Activated T-helper 17 cell treated with anti-CD3 and anti-CD28 coated beads, Interleukin-2, amount 50 U/mL, for 72 hours (primary cell): ENCODE measurements at regions not wholly inside any gene's neighbourhood (a gene's known extent, or its start where the extent isn't known, plus 50 kb on each side); places are given as distances from the start of the nearest gene placed in this dataset.

ENCODE experiments used
- ATAC-seq: fragments of 150-1000 bp; cut with Tn5 transposase; replicated peaks from 2 replicates; pipeline ENCODE4 v1.10.0; 2021; ENCODE audit warnings: mild to moderate bottlenecking, moderate library complexity
- H3K27ac Mint-ChIP-seq: one replicate; pipeline ENCODE4 v1.8.0; 2022; ENCODE audit warnings: mixed read lengths
- H3K27me3 Mint-ChIP-seq: one replicate; pipeline ENCODE4 v1.8.0; 2022; ENCODE audit warnings: mixed read lengths
- H3K36me3 Mint-ChIP-seq: one replicate; pipeline ENCODE4 v1.8.0; 2022; ENCODE audit warnings: low read depth, mild to moderate bottlenecking, mixed read lengths
- H3K4me1 Mint-ChIP-seq: one replicate; pipeline ENCODE4 v1.8.0; 2022; ENCODE audit warnings: mixed read lengths
- H3K4me3 Mint-ChIP-seq: one replicate; pipeline ENCODE4 v1.8.0; 2022; ENCODE audit warnings: mild to moderate bottlenecking, mixed read lengths
- H3K9me3 Mint-ChIP-seq: one replicate; pipeline ENCODE4 v1.8.0; 2022; ENCODE audit warnings: mixed read lengths

GRCh38 chr22:47276450-47276820 lies 514.0 kb downstream of the TBC1D22A start:
- Mint-ChIP-seq H3K36me3 (no peaks in the 10 kb centered on the region), H3K27ac (no peak overlapping the region), H3K9me3 (no peaks in the 10 kb centered on the region), H3K4me3 (no peak overlapping the region), H3K4me1 (no peaks in the 10 kb centered on the region), H3K27me3 (peaks cover 16% of the 10 kb centered on the region)
- no peak for ATAC-seq

DNA sequence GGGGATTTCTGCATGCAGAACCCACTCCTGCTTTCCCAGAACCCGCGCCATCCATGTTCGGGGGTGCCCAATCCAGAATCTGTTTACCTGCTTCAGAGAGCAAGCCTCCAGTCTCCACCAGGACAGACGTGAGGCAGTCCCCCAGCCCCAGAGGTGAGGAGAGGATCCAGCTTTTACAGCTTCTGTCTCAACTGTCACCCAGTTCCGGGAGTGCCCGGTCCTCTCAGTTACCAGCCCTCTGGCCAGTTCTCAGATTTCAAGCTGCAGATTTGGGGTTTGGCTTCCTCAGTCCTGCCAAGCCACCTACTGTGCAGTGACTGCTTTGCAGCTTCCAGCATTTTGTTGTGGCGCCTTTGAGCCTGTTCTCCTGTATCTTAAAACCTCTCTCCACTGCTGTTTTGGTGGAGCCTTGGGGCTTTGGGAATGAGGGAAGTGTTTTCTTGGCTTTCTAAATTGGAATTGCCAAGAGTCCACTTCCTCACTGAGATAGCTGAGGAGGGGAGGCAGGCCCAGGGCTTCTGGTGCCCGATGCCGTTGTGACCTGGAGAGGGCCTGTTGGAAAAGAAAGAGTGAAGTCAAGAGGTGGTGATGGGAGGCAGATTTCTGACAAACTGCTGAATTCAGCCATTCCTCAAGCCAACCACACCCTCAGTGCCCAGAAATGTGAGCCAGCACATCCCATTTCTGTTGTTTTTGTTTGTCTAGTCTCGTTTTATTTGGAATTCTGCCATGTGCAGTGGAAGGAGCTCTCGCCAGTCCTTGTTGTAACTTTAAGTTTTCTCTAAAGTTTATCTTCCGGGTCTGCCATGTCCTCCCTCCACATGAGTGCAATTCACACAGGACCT lies 513.4 kb downstream of the TBC1D22A start:
- H3K27me3 Mint-ChIP-seq: peaks cover 16% of the 10 kb centered on the region
- no peak for ATAC-seq
- no peaks in the 10 kb centered on the region for H3K4me1 Mint-ChIP-seq
- H3K4me3 Mint-ChIP-seq: no peak overlapping the region
- no peaks in the 10 kb centered on the region for H3K9me3 Mint-ChIP-seq
- no peak overlapping the region for H3K27ac Mint-ChIP-seq
- H3K36me3 Mint-ChIP-seq: no peaks in the 10 kb centered on the region

DNA sequence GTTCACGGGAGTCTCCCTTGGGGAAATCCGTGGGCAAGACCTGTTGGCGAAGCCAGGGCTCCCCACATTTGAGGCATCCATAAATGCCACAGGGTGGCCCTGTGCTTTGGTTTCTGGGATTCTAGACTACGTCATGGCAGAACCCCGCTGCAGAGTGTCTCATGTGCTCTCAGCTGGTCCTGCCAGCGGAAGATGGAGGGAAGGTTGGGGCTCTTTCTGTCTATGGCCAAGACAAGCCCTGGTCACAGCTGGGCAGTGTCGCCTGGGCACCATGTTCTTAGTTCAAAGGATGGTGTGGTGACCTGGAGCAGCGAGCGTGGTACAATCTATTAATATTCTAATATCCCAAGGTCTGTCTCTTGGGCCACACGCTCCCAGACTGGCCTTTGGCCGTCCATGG lies 511.7 kb downstream of the TBC1D22A start:
- Mint-ChIP-seq H3K4me1 (no peaks in the 10 kb centered on the region), H3K9me3 (no peaks in the 10 kb centered on the region), H3K27ac (no peak overlapping the region), H3K27me3 (peaks cover 16% of the 10 kb centered on the region), H3K4me3 (no peak overlapping the region), H3K36me3 (no peaks in the 10 kb centered on the region)
- no peak for ATAC-seq

DNA sequence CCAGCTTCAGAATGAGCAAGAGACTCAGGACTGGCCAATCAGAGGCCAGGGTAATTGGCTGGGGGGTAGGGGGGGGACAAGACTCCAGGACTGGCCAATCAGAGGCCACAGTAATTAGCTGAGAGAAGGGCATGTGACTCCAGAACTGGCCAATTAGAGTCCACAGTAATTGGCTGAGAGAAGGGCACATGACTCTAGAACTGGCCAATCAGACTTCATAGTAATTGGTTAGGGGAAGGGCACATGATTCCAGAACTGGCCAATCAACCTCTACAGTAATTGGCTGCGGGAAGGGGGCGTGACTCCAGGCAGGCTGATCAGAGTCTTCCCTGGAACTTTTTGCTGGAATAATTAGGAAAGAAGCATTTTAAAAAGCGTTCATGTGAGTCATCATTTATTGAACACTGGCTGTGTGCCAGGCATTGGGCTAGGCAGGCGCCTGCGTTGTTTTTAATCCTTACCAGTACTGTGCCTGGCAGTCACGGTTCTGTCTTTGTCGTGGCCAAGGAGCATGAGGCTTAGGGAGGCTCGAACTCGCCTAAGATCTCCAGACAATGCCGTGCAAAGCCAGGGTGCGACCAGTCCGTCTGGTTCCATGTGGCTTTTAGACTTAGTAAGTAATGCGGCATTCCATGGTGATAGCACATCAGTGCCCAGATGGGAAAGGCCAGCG lies 508.1 kb downstream of the TBC1D22A start:
- peaks cover 7% of the 10 kb centered on the region for H3K27me3 Mint-ChIP-seq
- no peak overlapping the region for H3K4me3 Mint-ChIP-seq
- no peaks in the 10 kb centered on the region for H3K4me1 Mint-ChIP-seq
- no peaks in the 10 kb centered on the region for H3K9me3 Mint-ChIP-seq
- H3K27ac Mint-ChIP-seq: no peak overlapping the region
- no peaks in the 10 kb centered on the region for H3K36me3 Mint-ChIP-seq
- ATAC-seq: no peak

DNA sequence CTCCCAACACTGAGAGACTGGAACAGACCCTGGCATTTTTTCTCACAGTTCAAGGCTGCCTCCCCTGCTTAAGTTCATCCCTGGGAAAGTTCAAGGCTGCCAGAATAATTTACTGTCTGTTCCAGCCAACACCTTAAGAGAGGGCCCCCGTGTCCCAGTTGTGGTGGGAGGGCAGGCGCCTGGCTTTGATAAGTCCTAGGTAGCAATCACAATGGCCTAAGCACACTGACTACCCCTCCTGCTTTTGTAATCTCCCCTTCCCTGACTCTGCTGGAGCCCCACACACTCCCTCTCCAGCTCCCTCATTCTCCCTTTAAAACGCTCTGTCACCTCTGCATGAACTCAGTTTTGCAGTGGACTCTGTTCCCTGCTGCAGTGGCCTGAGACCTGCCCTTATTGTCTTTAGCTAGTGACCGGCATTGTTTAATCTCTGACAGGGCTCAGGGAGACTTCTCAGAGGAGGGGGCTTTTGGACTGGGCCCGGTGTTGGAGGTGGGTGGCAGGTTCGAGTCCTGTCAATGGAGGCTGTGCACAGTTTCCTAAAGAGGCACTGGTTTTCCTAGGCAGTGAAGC lies 507.2 kb downstream of the TBC1D22A start:
- Mint-ChIP-seq H3K27ac (no peak overlapping the region), H3K36me3 (no peaks in the 10 kb centered on the region), H3K4me1 (no peaks in the 10 kb centered on the region), H3K4me3 (no peak overlapping the region), H3K27me3 (peaks cover 5% of the 10 kb centered on the region), H3K9me3 (no peaks in the 10 kb centered on the region)
- no peak for ATAC-seq

GRCh38 chr22:47267513-47268282 lies 505.2 kb downstream of the TBC1D22A start:
- no peaks in the 10 kb centered on the region for H3K4me1 Mint-ChIP-seq
- no peak overlapping the region for H3K4me3 Mint-ChIP-seq
- no peak for ATAC-seq
- H3K36me3 Mint-ChIP-seq: no peaks in the 10 kb centered on the region
- H3K27me3 Mint-ChIP-seq: peaks cover 3% of the 10 kb centered on the region
- no peak overlapping the region for H3K27ac Mint-ChIP-seq
- H3K9me3 Mint-ChIP-seq: no peaks in the 10 kb centered on the region

DNA sequence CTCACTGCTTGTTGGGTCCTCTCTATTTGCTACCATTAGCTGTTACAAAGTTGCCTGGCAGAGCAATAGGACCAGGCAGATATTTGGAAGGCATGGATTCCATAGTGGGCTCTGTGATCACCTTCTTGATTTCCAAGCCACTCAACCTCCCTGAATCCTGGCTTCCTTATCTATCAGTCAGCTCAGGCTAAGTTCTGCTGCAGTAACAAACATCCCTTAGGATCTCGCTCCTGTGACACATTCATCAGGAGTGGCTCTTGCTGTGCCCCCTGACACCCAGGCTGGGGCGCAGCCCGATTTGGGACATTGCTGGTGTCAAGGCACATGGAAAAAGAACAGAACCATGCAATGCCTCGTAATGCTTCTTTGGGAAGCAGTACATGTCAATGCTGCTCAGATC lies 503.9 kb downstream of the TBC1D22A start:
- ATAC-seq: no peak
- H3K27me3 Mint-ChIP-seq: peaks cover 5% of the 10 kb centered on the region
- no peak overlapping the region for H3K27ac Mint-ChIP-seq
- no peak overlapping the region for H3K4me3 Mint-ChIP-seq
- H3K9me3 Mint-ChIP-seq: no peaks in the 10 kb centered on the region
- no peaks in the 10 kb centered on the region for H3K36me3 Mint-ChIP-seq
- H3K4me1 Mint-ChIP-seq: no peaks in the 10 kb centered on the region

GRCh38 chr22:47260551-47260950 lies 498.1 kb downstream of the TBC1D22A start:
- Mint-ChIP-seq H3K36me3 (no peaks in the 10 kb centered on the region), H3K27ac (no peak overlapping the region), H3K9me3 (no peaks in the 10 kb centered on the region), H3K4me3 (no peak overlapping the region), H3K4me1 (no peaks in the 10 kb centered on the region), H3K27me3 (peaks cover 28% of the 10 kb centered on the region)
- ATAC-seq: no peak

DNA sequence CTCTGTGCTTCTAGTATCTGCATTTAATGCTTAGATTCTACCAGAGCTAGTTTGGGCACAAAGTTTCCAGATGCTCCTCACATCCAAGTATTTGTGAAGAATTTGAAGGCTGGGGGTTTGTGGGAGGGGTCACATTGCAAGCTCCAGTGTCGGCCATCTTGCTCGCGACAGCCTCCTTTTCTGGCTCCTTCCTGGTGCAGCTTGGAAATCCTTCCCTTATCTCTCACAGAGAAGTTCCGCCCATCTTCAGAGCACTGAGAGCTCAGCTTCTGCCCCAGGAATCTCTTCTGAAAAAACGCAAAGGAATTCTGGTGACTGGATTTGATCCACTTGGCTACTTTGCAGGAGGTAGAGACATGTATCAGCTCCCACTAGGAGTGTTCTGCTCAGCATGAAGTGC lies 497.5 kb downstream of the TBC1D22A start:
- H3K9me3 Mint-ChIP-seq: no peaks in the 10 kb centered on the region
- no peak for ATAC-seq
- H3K4me1 Mint-ChIP-seq: no peaks in the 10 kb centered on the region
- H3K27me3 Mint-ChIP-seq: peaks cover 28% of the 10 kb centered on the region
- no peaks in the 10 kb centered on the region for H3K36me3 Mint-ChIP-seq
- no peak overlapping the region for H3K27ac Mint-ChIP-seq
- no peak overlapping the region for H3K4me3 Mint-ChIP-seq

DNA sequence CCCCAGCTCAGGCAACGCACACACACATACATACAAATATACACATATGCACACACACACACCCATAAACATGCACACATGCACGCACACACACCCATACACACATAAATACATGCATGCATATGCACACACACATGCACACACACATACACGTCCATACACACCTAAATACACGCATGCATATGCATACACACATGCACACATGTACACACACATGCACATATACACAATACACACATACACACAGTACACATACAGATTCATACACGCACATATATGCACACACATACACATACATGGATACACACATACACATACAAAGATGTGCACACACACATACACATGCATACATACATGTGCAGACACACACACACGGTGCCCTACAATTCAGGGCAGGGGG lies 496.6 kb downstream of the TBC1D22A start:
- no peak for ATAC-seq
- Mint-ChIP-seq H3K4me3 (no peak overlapping the region), H3K9me3 (no peaks in the 10 kb centered on the region), H3K27me3 (peaks cover 28% of the 10 kb centered on the region), H3K4me1 (no peaks in the 10 kb centered on the region), H3K36me3 (no peaks in the 10 kb centered on the region), H3K27ac (no peak overlapping the region)

DNA sequence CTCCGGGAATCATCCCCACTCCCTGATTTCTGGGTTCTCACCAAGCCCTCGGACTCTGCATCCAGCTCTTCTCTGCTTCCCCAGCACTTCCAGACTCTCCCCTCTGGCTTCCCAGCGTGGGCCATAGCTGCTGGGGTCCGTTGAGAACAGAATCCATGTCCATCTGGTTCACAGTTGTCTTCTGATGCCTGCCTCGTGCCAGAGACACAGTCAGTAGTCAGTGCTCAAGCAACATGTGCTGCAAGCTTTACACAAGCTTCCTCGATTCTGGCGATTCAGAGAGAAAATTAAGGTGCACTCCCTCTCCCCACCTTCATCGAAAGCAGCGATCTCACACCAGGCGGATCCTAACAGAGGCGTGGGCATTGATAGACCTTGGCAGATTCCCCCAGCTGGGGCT lies 495.5 kb downstream of the TBC1D22A start:
- Mint-ChIP-seq H3K9me3 (no peaks in the 10 kb centered on the region), H3K27me3 (peaks cover 28% of the 10 kb centered on the region), H3K4me3 (no peak overlapping the region), H3K27ac (no peak overlapping the region), H3K4me1 (no peaks in the 10 kb centered on the region), H3K36me3 (no peaks in the 10 kb centered on the region)
- ATAC-seq: no peak

DNA sequence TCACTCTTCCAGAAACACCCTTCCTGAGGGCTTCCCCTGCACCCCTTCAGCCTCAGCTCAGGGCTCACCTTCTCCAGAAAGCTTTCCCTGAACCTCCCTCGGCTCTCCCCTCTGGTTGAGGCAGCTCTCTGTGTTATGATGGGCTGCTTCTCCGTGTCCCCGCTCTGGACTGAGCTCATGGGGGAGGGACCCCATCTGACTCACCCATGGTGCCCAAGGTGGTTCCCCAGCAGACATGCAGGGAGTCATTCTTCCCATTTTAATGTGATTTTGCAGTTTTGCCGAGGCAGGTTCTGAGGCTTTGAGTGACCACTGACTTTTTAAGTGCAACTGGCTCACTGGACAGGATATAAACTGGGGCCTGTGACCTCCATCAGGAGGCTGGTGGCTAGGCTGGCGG lies 495.1 kb downstream of the TBC1D22A start:
- Mint-ChIP-seq H3K4me1 (no peaks in the 10 kb centered on the region), H3K27ac (no peak overlapping the region), H3K4me3 (no peak overlapping the region), H3K27me3 (peaks cover 28% of the 10 kb centered on the region), H3K9me3 (no peaks in the 10 kb centered on the region), H3K36me3 (no peaks in the 10 kb centered on the region)
- ATAC-seq: no peak

DNA sequence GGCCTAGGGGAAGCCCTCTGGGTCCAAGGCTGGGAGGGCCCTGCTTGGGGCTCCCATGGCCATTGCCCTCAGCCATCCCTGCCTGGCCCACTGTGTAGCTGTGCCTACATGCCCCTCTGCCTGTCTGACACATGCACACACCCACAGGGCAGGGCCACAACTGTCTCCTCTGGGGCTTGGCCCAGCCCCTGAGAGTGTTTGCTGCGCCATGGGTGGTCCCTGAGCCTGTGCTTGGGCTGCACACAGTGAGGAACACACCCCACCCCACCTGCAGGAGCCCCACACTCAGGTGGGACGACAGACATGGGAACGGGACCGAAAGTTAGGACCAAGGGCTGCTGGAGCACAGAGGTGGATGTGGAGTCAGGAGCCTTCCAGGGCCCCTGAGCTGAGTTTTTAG lies 489.5 kb downstream of the TBC1D22A start:
- Mint-ChIP-seq H3K4me1 (no peaks in the 10 kb centered on the region), H3K27me3 (peaks cover 28% of the 10 kb centered on the region), H3K9me3 (no peaks in the 10 kb centered on the region), H3K4me3 (no peak overlapping the region), H3K27ac (no peak overlapping the region), H3K36me3 (no peaks in the 10 kb centered on the region)
- no peak for ATAC-seq

DNA sequence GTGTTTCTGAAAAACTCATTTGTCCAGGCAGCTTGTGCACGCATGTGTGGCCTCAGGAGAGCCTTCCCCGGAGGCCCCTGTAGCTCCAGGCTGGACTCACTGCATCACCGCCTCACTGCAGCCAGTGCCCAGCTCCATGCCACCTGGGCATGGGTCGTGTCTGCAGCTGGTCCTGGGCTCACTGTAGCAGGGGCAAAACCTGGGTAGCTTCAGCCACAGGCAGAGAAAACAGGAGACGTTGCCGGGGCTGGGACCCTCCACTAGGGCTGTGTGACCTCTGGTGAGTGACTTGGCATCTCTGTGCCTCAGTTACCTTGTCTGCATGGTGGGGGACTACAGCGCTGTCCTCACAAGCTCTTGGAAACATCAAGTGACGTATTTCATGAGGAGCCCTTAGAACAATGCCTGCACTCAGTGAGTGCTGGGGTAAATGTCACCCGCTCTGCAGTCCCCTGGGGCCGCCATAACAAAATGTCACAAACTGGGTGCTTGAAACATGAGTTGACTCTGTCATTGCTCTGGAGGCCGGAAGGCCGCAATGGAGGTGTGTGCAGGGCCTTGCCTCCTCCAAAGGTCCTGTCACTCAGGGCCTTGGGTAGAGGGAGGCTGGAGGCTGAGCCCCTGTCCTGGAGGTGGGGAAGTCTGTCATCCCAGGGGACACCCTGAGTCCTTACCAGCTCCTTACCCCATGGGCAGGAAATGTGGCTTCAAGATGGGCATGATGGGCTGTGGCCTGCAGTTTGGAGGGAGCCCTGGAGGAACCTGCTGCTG lies 488.7 kb downstream of the TBC1D22A start:
- Mint-ChIP-seq H3K27me3 (peaks cover 35% of the 10 kb centered on the region), H3K9me3 (no peaks in the 10 kb centered on the region), H3K36me3 (no peaks in the 10 kb centered on the region), H3K4me3 (no peak overlapping the region), H3K27ac (no peak overlapping the region), H3K4me1 (no peaks in the 10 kb centered on the region)
- ATAC-seq: no peak
